ENCODE measurements at regions not wholly inside any gene's neighbourhood (a gene's known extent, or its start where the extent isn't known, plus 50 kb on each side); places are given as distances from the start of the nearest gene placed in this dataset.

DNA sequence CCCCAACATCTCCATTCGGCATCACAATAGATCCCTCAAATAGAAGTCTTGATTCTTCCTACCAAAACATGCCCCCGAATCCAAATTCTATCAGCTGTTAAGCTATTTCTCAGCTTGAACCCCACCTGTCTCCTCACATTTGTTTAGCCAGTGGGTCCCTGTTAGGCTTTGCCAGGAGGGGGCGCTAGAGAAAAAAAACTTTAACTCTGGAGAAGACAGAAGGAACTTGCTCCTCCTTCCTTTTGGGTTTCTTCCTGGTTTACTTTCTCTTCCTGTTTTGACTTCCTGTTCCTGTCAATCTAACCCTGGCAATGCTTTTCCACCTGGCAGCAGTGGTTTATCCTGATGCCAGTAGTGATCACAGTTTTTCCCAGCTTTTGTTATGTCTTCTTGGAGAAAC is 95.6 kb upstream of the KCNK1 start:
- Histone ChIP-seq H3K27me3 (no peaks in the 10 kb centered on the region), H3K36me3 (no peaks in the 10 kb centered on the region), H3K9me3 (no peaks in the 10 kb centered on the region), H3K27ac (no peak overlapping the region), H3K4me1 (no peaks in the 10 kb centered on the region), H3K4me3 (no peak overlapping the region)
- 57 to 63% (median 61%) methylated on average over 3 of the region's 3 CpGs for WGBS, 5 donors
- peak; percentile 18 to 42 for DNase-seq
- intact Hi-C loops (cut with DNase I; ENCODE audit: low total_unique reads) = no loop called here
- no peak for TF ChIP-seq POLR2A (IDR thresholded peaks at IDR 0.05)
- TF ChIP-seq, protein P1, sequence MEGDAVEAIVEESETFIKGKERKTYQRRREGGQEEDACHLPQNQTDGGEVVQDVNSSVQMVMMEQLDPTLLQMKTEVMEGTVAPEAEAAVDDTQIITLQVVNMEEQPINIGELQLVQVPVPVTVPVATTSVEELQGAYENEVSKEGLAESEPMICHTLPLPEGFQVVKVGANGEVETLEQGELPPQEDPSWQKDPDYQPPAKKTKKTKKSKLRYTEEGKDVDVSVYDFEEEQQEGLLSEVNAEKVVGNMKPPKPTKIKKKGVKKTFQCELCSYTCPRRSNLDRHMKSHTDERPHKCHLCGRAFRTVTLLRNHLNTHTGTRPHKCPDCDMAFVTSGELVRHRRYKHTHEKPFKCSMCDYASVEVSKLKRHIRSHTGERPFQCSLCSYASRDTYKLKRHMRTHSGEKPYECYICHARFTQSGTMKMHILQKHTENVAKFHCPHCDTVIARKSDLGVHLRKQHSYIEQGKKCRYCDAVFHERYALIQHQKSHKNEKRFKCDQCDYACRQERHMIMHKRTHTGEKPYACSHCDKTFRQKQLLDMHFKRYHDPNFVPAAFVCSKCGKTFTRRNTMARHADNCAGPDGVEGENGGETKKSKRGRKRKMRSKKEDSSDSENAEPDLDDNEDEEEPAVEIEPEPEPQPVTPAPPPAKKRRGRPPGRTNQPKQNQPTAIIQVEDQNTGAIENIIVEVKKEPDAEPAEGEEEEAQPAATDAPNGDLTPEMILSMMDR (IDR thresholded peaks at IDR 0.05) = peak in 4 of 7 experiments; percentile 6 to 41 (median 18)
- TF ChIP-seq EP300 (IDR thresholded peaks at IDR 0.05) = no peak
- TF ChIP-seq POLR2AphosphoS5 (IDR thresholded peaks at IDR 0.05) = no peak

DNA sequence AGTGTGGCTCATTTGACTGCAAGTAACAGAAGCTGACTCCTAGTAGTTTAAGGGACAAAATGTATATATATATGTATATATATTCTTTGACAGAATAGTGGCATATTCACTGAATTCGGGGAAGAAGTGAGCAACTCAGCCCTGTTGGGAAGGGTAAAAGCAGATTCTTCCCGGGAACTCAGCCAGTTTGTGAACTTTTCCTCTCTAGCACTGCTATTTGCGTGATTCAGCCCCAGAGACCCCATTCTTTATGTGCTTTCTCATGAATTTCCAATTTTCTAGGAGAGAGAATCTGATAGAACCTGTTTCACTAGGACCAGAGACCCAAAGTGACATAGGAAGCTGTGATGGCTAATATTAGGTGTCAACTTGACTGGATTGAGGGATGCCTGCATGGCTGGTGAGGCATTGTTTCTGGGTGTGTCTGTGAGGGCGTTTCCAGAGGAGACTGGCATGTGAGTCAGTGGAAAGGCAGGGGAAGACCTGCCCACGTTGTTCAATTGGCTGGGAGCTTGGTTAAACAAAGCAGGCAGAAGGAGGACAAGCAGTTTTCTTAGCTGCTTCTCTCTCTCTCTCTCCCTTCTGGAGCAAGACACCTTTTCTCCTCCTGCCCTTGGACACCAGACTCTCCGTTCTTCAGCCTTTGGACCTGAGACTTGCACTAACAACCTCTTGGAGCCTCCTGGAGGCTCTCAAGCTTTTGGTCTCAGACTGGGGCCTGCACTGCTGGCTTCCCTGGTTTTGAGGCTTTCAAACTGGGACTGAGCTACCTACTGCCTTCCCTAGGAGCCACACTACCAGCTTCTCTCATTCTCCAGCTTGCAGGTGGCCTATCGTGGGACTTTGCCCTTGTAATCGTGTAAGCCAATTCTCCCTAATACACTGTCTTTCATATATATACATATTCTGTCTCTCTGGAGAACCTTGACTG is 93.4 kb upstream of the KCNK1 start:
- no peaks in the 10 kb centered on the region for H3K27me3 ChIP-seq
- no peak overlapping the region for H3K4me3 ChIP-seq
- H3K36me3 ChIP-seq = no peaks in the 10 kb centered on the region
- WGBS, 5 donors = 45 to 67% (median 60%) methylated on average over 8 of the region's 8 CpGs
- DNase-seq = peak; percentile 67 to 72
- peak overlapping the region in 4 of 5 donors; percentile 16 to 82 (median 42) for H3K27ac ChIP-seq
- no peaks in the 10 kb centered on the region for H3K4me1 ChIP-seq
- intact Hi-C loops (cut with DNase I; ENCODE audit: low total_unique reads) = no loop called here
- no peak for TF ChIP-seq EP300 (IDR thresholded peaks at IDR 0.05)
- peak in 2 of 3 donors; percentile 18 to 44 for TF ChIP-seq POLR2AphosphoS5 (IDR thresholded peaks at IDR 0.05)
- no peaks in the 10 kb centered on the region for H3K9me3 ChIP-seq

- no peak for DNase-seq
- H3K4me1 ChIP-seq = no peaks in the 10 kb centered on the region
- H3K36me3 ChIP-seq = no peaks in the 10 kb centered on the region
- no peak overlapping the region for H3K27ac ChIP-seq
- no peak overlapping the region for H3K4me3 ChIP-seq
- no peaks in the 10 kb centered on the region for H3K27me3 ChIP-seq
- WGBS, 5 donors = 15 to 46% (median 21%) methylated on average over 2 of the region's 2 CpGs
- intact Hi-C loops (cut with DNase I; ENCODE audit: low total_unique reads) = no loop called here
- TF ChIP-seq EP300 (IDR thresholded peaks at IDR 0.05) = no peak
- TF ChIP-seq POLR2AphosphoS5 (IDR thresholded peaks at IDR 0.05) = no peak
- TF ChIP-seq POLR2A (IDR thresholded peaks at IDR 0.05) = no peak
- TF ChIP-seq, protein P1 (IDR thresholded peaks at IDR 0.05) = no peak
- H3K9me3 ChIP-seq = no peaks in the 10 kb centered on the region
Measured at GRCh38 chr1:233523047-233523446, 90.9 kb upstream of the KCNK1 start.

GRCh38 chr1:233527818-233528217 is 86.1 kb upstream of the KCNK1 start:
- 60 to 80% (median 78%) methylated on average over 5 of the region's 5 CpGs for WGBS, 5 donors

More at GRCh38 chr1:233527818-233528217, 86.1 kb upstream of the KCNK1 start:
- H3K27me3 ChIP-seq = no peaks in the 10 kb centered on the region
- H3K9me3 ChIP-seq = peaks cover 0 to 12% (median 7%) of the 10 kb centered on the region in 4 donors
- no peaks in the 10 kb centered on the region for H3K36me3 ChIP-seq
- no peak overlapping the region for H3K4me3 ChIP-seq
- intact Hi-C loops (cut with DNase I; ENCODE audit: low total_unique reads) = no loop called here
- no peak for DNase-seq
- TF ChIP-seq POLR2AphosphoS5 (IDR thresholded peaks at IDR 0.05) = no peak
- TF ChIP-seq EP300 (IDR thresholded peaks at IDR 0.05) = no peak
- no peak for TF ChIP-seq POLR2A (IDR thresholded peaks at IDR 0.05)
- TF ChIP-seq, protein P1 (IDR thresholded peaks at IDR 0.05) = no peak
- H3K4me1 ChIP-seq = no peaks in the 10 kb centered on the region
- no peak overlapping the region for H3K27ac ChIP-seq
